HUES64 (cell line): ENCODE measurements at regions not wholly inside any gene's neighbourhood (a gene's known extent, or its start where the extent isn't known, plus 50 kb on each side); places are given as distances from the start of the nearest gene placed in this dataset.

Experiments
- H3K27ac ChIP-seq: 2 replicates; pipeline ENCODE4 v1.7.0; 2013; ENCODE audit warnings: low read depth, low read length, inconsistent platforms
- H3K27me3 ChIP-seq: 2 replicates; pipeline ENCODE4 v1.6.1; 2013; ENCODE audit warnings: mild to moderate bottlenecking, low read length; ENCODE audit not compliant: insufficient read depth
- H3K36me3 ChIP-seq: 2 replicates; pipeline ENCODE4 v1.6.1; 2013; ENCODE audit warnings: mild to moderate bottlenecking, low read length; ENCODE audit not compliant: insufficient read depth
- H3K4me1 ChIP-seq: 2 replicates; pipeline ENCODE4 v1.6.1; 2013; ENCODE audit warnings: mild to moderate bottlenecking, low read length, moderate library complexity; ENCODE audit not compliant: insufficient read depth
- H3K4me3 ChIP-seq: 2 replicates; pipeline ENCODE4 v1.5.1; 2013; ENCODE audit warnings: mild to moderate bottlenecking, low read length, moderate library complexity
- H3K9ac ChIP-seq: 2 replicates; pipeline ENCODE4 v1.6.1; 2013; ENCODE audit warnings: mild to moderate bottlenecking, low read depth, low read length
- H3K9me3 ChIP-seq: 2 replicates; pipeline ENCODE4 v1.6.1; 2013; ENCODE audit warnings: low read depth, low read length; ENCODE audit not compliant: insufficient read depth
- WGBS: fragments of 150-250, 120-280 bp; methylation state at CpG from one replicate; pipeline ENCODE4 v1.1.7; 2013; ENCODE audit warnings: missing lambda C conversion rate; 5-methylcytosine and 5-hydroxymethylcytosine counted together

DNA sequence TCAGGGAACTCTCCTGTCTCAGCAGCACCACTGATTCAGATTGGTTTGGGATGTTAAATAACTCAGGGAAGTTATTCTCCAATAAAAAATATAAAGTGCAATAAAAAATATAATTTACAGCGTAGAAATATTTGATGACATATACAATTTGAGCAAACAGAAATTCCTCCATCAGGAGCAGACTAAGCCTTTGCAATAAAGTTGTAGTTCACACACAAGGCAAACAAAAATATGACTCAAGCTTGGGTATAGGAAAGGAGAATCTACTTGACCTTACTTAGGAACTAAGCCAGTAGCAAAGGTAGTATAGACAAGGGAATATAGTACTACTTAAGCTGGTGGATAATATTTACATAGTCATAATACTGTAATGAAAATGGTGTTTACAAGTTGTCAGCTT lies 264.1 kb downstream of the KIF21A start:
- H3K36me3 ChIP-seq = no peaks in the 10 kb centered on the region
- no peak overlapping the region for H3K4me3 ChIP-seq
- no peaks in the 10 kb centered on the region for H3K9me3 ChIP-seq
- no peaks in the 10 kb centered on the region for H3K4me1 ChIP-seq
- H3K27me3 ChIP-seq = no peaks in the 10 kb centered on the region
- no CpG with 5 or more reads among the region's 1 CpG for WGBS
- no peak overlapping the region for H3K9ac ChIP-seq
- H3K27ac ChIP-seq = no peak overlapping the region

DNA sequence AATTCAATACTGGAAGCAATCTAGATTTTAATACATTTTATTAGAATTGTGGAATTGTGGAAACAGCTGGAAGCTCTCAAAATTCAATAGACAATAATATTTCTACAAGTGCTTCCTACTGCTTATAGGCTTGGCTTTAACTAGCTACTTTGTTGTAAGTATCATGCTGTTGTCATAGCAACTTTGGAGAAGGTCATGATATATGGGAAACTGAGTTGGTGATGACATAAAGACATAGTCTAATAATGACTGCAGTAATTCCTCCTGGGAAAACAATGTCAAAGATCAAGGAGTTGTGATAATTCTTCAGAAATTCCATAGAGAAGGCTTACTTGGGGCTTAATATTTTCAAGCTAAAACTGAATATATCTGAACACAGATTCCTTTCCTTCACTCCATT lies 266.6 kb downstream of the KIF21A start:
- H3K36me3 ChIP-seq = no peaks in the 10 kb centered on the region

GRCh38 chr12:39173726-39174125 lies 268.3 kb upstream of the CPNE8 start:
- Histone ChIP-seq H3K9me3 (no peaks in the 10 kb centered on the region), H3K4me1 (no peaks in the 10 kb centered on the region), H3K4me3 (no peak overlapping the region), H3K27ac (no peak overlapping the region), H3K27me3 (no peaks in the 10 kb centered on the region), H3K9ac (no peak overlapping the region), H3K36me3 (no peaks in the 10 kb centered on the region)
- 100% methylated on average over 2 of the region's 2 CpGs for WGBS

More for the DNA sequence above, 266.6 kb downstream of the KIF21A start:
- Histone ChIP-seq H3K4me3 (no peak overlapping the region), H3K4me1 (no peaks in the 10 kb centered on the region), H3K9me3 (no peaks in the 10 kb centered on the region), H3K27ac (no peak overlapping the region), H3K9ac (no peak overlapping the region), H3K27me3 (no peaks in the 10 kb centered on the region)

- Histone ChIP-seq H3K27ac (no peak overlapping the region), H3K9ac (no peak overlapping the region), H3K9me3 (no peaks in the 10 kb centered on the region), H3K27me3 (no peaks in the 10 kb centered on the region), H3K4me1 (no peaks in the 10 kb centered on the region), H3K4me3 (no peak overlapping the region), H3K36me3 (no peaks in the 10 kb centered on the region)
Observed at GRCh38 chr12:39165338-39165737, 259.9 kb upstream of the CPNE8 start.

- Histone ChIP-seq H3K27me3 (no peaks in the 10 kb centered on the region), H3K36me3 (no peaks in the 10 kb centered on the region), H3K9ac (no peak overlapping the region), H3K4me1 (no peaks in the 10 kb centered on the region), H3K4me3 (no peak overlapping the region), H3K27ac (no peak overlapping the region), H3K9me3 (no peaks in the 10 kb centered on the region)
- 97% methylated on average over 3 of the region's 4 CpGs for WGBS
Observed at GRCh38 chr12:39161465-39162085, 256.2 kb upstream of the CPNE8 start.

DNA sequence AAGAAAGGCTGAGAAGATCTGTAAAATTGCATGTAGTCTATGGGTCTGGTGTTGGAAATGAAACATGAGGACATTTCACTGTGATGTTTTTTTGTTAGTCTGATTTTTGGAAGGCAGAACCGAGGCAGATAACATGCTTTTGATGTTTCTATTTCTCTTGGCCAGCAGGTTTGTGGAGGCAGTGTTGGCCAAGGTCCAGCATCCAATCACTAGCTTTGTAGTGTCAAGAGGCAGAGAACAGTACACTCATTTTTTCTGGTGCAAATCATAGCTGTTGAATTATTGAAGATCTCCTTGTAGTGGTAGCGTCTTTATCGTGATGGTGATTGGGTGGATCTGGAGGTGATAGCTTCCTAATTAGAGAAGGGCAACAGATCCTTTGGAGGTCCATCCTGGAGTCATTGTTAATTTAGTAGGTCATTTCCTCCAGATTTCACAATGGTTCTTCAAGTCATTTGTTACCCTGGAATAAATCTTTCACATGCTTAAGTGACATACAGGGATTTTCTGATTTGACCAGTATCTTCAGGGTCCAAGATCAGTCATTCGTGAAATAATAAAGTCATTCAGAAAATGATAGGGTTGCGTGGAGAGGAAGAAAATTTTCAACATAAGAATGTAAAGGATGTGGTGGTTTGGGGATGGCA lies 252.4 kb upstream of the CPNE8 start:
- no peaks in the 10 kb centered on the region for H3K27me3 ChIP-seq
- no peak overlapping the region for H3K4me3 ChIP-seq
- no peak overlapping the region for H3K9ac ChIP-seq
- no peaks in the 10 kb centered on the region for H3K9me3 ChIP-seq
- 95% methylated on average over 5 of the region's 5 CpGs for WGBS
- no peak overlapping the region for H3K27ac ChIP-seq
- no peaks in the 10 kb centered on the region for H3K36me3 ChIP-seq
- no peaks in the 10 kb centered on the region for H3K4me1 ChIP-seq

- Histone ChIP-seq H3K9ac (peak overlapping the region; percentile 57; the same call in 1 of the 2 replicates), H3K4me3 (peak overlapping the region; percentile 58), H3K4me1 (0 out of 2 replicates have a peak, but pooled peaks cover 3% of the 10 kb centered on the region), H3K9me3 (peaks cover 9% of the 10 kb centered on the region), H3K27ac (no peak overlapping the region), H3K27me3 (peaks cover 29% of the 10 kb centered on the region), H3K36me3 (no peaks in the 10 kb centered on the region)
- 48% methylated on average over 70 of the region's 70 CpGs for WGBS
Observed at GRCh38 chr12:39145175-39145999, 240.0 kb upstream of the CPNE8 start.

DNA sequence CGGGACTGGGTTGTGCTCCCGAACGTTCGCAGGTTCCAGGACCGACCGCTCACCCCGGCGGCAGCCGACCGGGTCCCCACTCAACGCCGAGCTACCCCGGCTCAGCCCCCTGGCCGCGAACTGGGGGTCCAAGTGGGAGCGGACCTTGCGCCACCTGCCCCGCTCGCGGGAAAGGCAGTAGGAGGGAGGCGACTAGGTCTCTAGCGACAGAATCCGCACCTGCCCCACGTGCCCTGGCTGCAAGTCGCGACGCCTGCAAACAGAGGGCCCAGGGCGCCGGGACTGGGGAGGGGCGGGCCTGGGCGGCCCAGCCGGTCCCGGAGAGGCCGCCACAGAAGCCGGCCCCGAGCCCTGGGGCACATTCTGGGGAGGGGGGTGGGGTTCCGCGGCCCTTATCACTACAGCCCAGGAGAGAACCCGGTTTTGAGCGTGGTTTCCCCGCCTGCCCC lies 239.2 kb upstream of the CPNE8 start:
- WGBS = 84% methylated on average over 41 of the region's 41 CpGs
- Histone ChIP-seq H3K9me3 (peaks cover 5% of the 10 kb centered on the region), H3K4me3 (peak overlapping the region; percentile 58), H3K27me3 (peaks cover 29% of the 10 kb centered on the region), H3K4me1 (0 out of 2 replicates have a peak, but pooled peaks cover 3% of the 10 kb centered on the region), H3K36me3 (no peaks in the 10 kb centered on the region), H3K27ac (no peak overlapping the region), H3K9ac (no peak overlapping the region)

DNA sequence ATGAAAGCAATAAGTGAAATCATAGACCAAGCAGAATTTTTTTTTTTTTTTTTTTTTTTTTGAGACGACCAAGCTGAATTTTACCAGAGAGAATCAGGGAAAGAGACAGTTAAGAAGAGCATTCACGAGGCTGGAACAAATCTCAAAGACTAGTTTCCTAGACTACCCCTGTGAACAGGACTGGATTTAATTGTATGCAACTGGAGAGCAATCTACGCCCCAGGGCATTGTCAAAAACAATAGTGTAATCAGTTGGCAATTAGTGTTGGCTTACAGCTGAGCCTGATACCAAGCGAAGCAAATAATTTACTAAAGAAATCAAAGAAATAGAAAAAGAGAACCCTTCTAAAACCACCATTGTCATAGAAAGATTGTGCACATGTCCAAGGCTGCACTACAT lies 232.9 kb upstream of the CPNE8 start:
- Histone ChIP-seq H3K9ac (no peak overlapping the region), H3K36me3 (no peaks in the 10 kb centered on the region), H3K27me3 (no peaks in the 10 kb centered on the region; the same call in 1 of the 2 replicates), H3K9me3 (no peaks in the 10 kb centered on the region), H3K27ac (no peak overlapping the region), H3K4me1 (no peaks in the 10 kb centered on the region), H3K4me3 (no peak overlapping the region)
- 86% methylated on average over 4 of the region's 4 CpGs for whole genome bisulfite sequencing

DNA sequence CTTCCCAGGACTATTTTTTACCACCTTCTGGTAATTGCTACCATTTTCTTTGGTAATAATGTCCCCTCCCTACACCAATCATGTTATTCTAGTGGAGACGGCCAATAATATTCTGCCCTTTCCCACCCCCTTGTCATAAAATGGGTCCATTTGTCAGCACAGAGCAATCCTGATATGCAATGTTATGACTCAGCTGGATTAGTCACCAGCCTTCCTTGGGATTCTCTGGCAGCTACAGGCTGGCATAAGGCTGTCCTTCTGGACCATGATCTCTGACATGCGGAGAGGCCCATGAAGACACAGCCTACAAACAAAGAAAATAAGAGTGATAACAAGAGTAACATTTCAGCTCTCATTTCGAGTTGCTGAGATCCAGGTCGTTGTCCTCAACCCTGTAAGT lies 222.0 kb upstream of the CPNE8 start:
- Histone ChIP-seq H3K4me3 (no peak overlapping the region), H3K36me3 (no peaks in the 10 kb centered on the region), H3K27me3 (no peaks in the 10 kb centered on the region), H3K9ac (no peak overlapping the region), H3K9me3 (no peaks in the 10 kb centered on the region), H3K4me1 (peaks cover 34% of the 10 kb centered on the region; the same call in 1 of the 2 replicates), H3K27ac (no peak overlapping the region)
- 85% methylated on average over 4 of the region's 4 CpGs for WGBS

GRCh38 chr12:39125566-39125965 lies 220.2 kb upstream of the CPNE8 start:
- H3K36me3 ChIP-seq = no peaks in the 10 kb centered on the region
- H3K9me3 ChIP-seq = no peaks in the 10 kb centered on the region
- H3K27ac ChIP-seq = no peak overlapping the region
- H3K4me3 ChIP-seq = no peak overlapping the region
- H3K4me1 ChIP-seq = peaks cover 39% of the 10 kb centered on the region; the same call in 1 of the 2 replicates
- H3K27me3 ChIP-seq = no peaks in the 10 kb centered on the region
- WGBS = 75% methylated on average over 2 of the region's 2 CpGs
- no peak overlapping the region for H3K9ac ChIP-seq
